Epithelial cell of prostate (primary cell): ENCODE measurements at regions not wholly inside any gene's neighbourhood (a gene's known extent, or its start where the extent isn't known, plus 50 kb on each side); places are given as distances from the start of the nearest gene placed in this dataset.
A peak's percentile ranks its signal among the peaks of the same experiment; 100 is the strongest.

Experiments
- DNase-seq: peaks from one replicate; pipeline ENCODE4 v3.0.0-alpha.2; 2011; ENCODE audit warnings: low read depth, low spot score
- H3K27ac ChIP-seq: fragments of 450-650 bp; 2 replicates; pipeline ENCODE4 v1.5.1; 2017; ENCODE audit warnings: mild to moderate bottlenecking

DNA sequence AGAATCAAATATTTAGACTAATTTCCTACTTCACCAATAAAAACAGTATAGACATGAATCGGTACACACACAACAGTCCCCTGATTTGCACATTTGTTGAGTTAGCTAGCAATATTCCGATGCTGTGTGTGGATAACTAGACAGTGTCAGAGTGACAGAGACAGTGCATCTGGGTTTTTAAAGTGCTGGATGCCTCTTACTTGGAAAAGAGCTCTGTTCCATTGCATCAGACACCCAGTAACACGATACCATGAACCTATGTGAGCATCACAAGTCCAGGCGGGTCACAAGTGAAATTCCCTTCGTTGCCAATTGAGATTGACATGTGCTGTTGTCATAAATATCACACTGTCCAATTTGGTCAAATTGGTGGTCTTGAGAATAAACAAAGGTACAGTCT is 82.0 kb upstream of the ESRRG start:
- no peak for DNase-seq
- no peak overlapping the region for H3K27ac ChIP-seq

DNA sequence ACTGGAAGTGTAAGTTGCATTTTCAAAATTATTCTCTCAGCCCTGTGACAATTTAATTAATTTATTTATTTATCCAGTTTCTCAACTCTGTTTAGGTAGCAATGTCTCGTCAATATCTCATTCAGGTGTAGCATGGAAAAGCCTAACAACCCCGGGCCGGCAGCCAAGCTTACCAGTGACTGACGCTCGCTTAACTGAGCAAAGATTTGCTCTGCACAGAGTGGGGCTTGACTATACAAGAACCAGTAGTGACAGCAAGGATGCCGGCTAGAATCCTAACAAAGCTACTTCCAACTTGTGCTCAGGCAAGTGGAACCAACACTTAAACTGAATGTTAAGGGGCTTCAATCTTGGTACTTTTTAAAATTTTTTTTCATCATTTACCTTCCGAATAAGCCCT is 80.9 kb upstream of the ESRRG start:
- no peak for DNase-seq
- H3K27ac ChIP-seq, result no peak overlapping the region

DNA sequence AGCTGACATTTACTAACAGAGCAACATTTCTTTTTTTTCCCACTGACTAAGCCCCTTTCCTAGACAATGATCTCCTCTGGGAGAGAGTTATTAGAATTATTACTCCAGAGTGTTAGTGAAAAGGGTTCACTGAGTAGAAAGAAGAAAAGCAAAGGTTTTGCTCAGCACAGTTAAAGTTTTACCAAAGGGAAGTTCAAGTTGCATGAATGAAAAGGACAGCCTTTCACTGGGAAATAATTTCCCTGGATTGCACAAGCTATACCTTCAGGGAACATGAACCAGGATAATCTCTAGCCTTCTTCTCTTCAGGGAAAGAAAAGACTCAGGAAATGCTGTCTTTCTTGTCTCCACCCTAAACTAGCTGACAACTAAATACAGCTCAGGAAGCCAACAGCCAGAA is 71.4 kb upstream of the ESRRG start:
- peak overlapping the region; percentile 18 for H3K27ac ChIP-seq
- DNase-seq, result no peak

DNA sequence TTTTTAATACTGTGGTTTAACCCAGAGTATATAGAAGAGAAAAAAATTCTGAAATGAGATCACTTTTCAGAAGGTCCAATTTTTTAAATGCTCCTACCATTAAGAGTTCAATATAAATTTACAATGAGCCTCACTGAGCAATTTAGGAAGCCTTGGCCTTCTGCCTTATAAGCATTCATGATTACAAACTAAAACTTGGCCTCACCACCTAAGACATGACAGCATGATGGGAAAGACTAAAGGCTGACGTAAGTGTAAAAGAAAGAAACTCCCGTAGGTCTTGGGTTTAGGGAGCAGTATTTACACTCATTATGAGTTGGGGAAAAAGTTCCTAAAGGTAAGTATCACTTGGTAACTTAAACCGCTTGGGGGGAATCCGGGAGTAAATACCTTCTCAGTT is 70.7 kb upstream of the ESRRG start:
- DNase-seq, result no peak
- H3K27ac ChIP-seq, result no peak overlapping the region

DNA sequence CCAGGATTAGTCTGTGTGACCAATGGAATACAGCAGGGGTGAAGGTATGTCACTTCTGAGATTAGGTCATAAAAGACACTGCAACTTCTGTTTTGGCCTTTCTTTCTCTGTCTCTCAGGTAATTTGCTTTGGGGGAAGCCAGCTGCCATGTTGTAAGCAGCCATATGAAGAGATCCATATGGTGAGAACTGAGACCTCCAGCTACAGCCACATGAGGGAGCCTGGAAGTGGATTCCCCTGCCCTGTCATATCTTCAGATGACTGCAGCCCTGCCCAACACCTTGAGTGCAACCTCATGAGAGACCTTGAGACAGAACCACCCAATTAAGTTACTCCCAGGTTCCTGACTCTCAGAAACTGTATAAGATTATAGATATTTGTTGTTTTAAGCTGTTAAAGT is 70.1 kb upstream of the ESRRG start:
- H3K27ac ChIP-seq, result no peak overlapping the region
- no peak for DNase-seq

DNA sequence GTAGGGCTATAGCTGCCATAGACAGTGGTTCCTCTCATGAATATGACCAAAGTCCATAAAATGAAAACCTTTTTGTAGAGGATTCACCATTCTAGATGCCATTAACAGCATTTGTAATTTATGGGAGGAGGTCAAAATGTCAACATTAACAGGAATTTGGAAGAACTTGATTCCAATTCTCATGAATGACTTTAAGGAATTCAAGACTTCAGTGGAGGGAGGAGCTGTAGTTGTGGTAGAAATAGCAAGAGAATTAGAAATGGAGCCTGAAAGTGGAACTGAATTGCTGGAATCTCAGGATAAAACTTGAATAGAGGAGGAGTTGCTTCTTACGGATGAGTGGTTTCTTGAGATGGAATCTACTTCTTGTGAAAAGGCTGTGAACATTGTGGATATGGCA is 65.4 kb upstream of the ESRRG start:
- no peak for DNase-seq
- H3K27ac ChIP-seq, result no peak overlapping the region

DNA sequence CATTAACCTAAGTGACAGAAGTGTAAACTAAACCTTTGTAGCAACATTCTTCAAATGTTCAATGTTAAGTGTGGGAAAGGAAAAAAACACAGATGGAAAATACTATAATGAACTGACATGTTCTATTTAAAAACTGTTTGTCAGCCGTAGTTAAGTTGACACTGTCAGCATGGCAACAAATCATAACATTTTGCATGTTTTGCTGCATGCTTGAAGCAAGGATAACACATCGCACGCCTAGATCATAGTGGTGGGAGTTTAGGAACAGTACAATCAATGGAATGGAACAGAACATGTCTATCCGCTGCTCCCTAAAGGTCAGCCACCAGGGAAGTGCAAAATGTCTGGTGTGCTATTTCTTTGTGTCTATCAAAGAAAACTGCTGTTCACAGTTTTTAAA is 62.5 kb upstream of the ESRRG start:
- H3K27ac ChIP-seq, result no peak overlapping the region
- no peak for DNase-seq

DNA sequence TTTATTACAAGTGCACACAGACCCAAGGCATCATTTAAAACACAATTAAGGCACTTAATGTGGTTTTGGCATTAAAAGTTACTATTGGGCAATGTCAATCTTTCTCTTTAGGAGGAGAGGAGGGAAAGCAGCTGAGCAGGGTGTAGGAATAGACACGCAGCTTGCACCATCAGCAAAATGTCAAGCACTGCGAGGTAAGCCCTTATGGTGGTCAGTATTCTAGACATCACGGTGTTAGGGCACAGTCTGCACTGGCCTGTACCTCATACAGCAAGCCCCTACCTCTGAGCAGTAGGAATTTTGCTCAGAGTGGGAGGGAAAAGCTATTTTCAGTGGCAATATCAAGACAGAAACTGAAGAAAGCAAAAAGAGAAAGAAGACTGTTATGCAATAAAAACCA is 62.0 kb upstream of the ESRRG start:
- H3K27ac ChIP-seq, result no peak overlapping the region
- DNase-seq, result no peak

DNA sequence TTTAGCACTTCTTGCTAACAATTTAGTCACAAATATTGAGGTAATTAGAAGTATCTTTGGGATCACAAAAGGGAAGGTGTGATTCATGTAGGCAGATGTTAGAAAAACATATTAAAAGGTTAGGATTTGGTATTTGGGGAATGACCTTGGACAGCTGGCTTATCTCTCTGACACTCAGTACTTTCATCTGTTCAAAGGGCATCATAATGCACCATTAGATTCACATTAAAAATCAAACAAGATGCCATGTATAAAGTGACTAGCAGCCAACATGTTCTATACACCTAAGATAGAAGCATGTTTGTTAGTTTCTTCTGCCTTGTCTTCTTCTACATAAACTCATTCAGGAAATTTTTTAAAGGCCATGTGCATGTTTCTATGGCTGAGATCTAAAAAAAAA is 56.5 kb upstream of the ESRRG start:
- H3K27ac ChIP-seq, result no peak overlapping the region
- no peak for DNase-seq

DNA sequence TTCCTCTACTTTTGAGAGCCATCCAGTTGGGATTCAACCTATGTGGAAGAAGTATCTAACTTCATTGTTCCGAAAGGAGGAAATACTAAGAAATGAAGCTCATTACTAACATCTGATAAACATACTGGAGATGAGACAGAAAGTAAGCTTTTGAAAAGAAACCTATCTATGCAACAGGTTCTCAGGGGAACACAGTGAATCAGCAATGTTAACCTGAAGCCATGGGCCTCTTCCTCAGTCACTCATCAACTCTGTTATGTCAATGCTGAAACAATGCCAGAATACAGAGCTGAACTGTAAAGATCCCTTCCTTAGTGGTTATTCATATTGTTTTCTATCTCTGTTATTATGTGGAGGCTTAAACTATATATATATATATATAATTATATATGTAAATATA is 55.5 kb upstream of the ESRRG start:
- DNase-seq, result no peak
- H3K27ac ChIP-seq, result no peak overlapping the region

DNA sequence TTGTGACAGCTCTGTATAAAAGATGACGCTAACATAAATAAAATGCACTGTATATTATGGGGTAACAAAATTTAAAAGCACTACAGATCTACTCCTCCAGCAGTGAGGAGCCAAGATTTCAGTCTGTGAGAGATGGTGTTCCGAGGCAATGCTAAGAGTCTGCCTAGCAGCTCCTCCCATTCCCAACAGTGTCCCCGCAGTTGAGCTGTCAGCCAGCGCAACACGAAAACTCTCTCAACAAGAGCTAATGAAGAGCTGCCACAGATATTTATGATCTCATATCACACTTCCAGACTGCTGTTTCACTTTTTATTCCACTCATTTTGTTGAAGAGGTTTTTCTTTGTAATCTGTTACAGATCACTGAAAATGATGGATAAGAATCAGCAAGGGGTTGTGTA is 53.9 kb upstream of the ESRRG start:
- DNase-seq, result no peak
- no peak overlapping the region for H3K27ac ChIP-seq
